Suprapubic skin (tissue), 4 donors: ENCODE measurements at regions not wholly inside any gene's neighbourhood (a gene's known extent, or its start where the extent isn't known, plus 50 kb on each side); places are given as distances from the start of the nearest gene placed in this dataset.

Experiments used
- CTCF ChIP-seq, 2 donors: fragments of 200-600 bp in 1 of 2; fragments of 450-650 bp in 1 of 2; sonication (generic) in 1 of 2; IDR thresholded peaks; one replicate each; pipeline ENCODE4 v1.5.1; 2016 to 2019; ENCODE audit warnings: antibody characterized with exemption in 2 of 2, mild to moderate bottlenecking in 1 of 2, moderate library complexity in 1 of 2
- EP300 ChIP-seq: sonication (generic); formaldehyde crosslinking; IDR thresholded peaks from one replicate; pipeline ENCODE4 v1.6.1; 2017; ENCODE audit warnings: antibody characterized with exemption
- POLR2A ChIP-seq, 2 donors: fragments of 450-650 bp; IDR thresholded peaks; one replicate each; pipeline ENCODE4 v1.6.1; 2017; ENCODE audit warnings: antibody characterized with exemption in 2 of 2, mild to moderate bottlenecking in 2 of 2, moderate library complexity in 2 of 2
- POLR2AphosphoS5 ChIP-seq, 3 donors: sonication (generic); formaldehyde crosslinking; IDR thresholded peaks; one replicate each; pipeline ENCODE4 v1.6.1; 2017; ENCODE audit warnings: antibody characterized with exemption in 3 of 3

GRCh38 chr3:127446756-127447155, 143.8 kb downstream of the TPRA1 start:
- no peak for TF ChIP-seq CTCF (IDR thresholded peaks at IDR 0.05)
- TF ChIP-seq POLR2AphosphoS5 (IDR thresholded peaks at IDR 0.05): no peak
- TF ChIP-seq POLR2A (IDR thresholded peaks at IDR 0.05): no peak
- TF ChIP-seq EP300: no peak
